Fibroblast of peridontal ligament (primary cell): ENCODE measurements at regions not wholly inside any gene's neighbourhood (a gene's known extent, or its start where the extent isn't known, plus 50 kb on each side); places are given as distances from the start of the nearest gene placed in this dataset.

Source experiments
- DNase-seq: peaks from one replicate; pipeline ENCODE4 v3.0.0-alpha.2; 2010; ENCODE audit errors: extremely low read depth

DNA sequence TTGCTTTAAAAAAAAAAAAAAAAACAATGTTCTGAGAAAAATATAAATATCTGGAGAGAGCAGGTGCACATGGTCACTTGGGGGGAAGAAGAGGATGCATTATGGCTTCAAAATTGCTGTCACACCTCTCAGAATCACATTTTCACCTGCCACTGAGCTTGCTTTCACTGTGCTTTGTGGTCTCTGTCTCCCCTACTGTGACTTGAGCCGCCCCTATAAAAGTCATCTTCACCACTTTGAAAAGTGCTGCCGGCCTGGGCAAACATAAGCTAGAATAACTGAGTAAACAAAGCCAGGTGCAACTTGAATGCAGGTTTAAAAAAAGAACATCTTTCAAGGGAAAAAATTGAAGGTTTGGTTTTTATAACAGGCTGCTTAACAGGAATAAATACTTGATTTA is 368.1 kb upstream of the GRIA1 start:
- DNase-seq = no peak

DNA sequence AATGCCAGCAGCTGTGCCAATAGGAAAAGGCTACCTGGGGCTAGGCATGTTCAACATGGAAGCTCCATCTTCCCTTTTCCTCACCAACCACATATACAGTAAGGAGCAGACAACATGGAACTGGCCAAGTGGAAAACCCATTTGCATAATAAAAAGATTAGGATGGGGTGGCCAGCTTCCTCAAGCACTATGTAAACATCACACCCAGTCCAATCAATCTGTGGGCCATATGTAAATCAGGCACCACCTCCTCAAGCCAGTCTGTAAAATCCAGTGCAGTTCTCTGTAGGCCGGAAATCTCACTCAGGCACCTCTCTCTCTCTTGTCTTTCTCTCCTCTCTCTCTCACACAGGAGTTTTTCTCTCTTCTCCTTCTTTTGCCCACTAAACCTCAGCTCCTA is 360.2 kb upstream of the GRIA1 start:
- no peak for DNase-seq

- DNase-seq = no peak
Measured at GRCh38 chr5:153135411-153135810, 355.1 kb upstream of the GRIA1 start.

GRCh38 chr5:153136910-153137614 is 353.4 kb upstream of the GRIA1 start:
- DNase-seq = no peak

- DNase-seq = peak; percentile 2
Measured at GRCh38 chr5:153147891-153148623, 342.4 kb upstream of the GRIA1 start.

GRCh38 chr5:153148624-153148976 is 341.9 kb upstream of the GRIA1 start:
- DNase-seq = no peak

DNA sequence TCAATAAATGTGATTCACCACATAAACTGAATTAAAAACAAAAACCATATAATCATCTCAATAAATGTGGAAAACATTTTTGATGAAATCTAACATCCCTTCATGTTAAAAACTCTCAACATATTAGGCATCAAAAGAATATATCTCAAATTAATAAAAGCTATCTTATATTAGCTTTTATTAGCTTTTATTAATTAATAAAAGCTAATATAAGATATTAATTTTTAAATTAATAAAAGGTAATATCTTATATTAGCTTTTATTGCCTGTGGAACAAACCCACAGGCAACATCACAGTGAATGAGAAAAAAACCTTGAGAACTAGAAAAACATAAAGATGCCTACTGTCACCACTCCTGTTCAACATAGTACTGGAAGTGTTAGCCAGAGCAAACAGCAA is 338.9 kb upstream of the GRIA1 start:
- DNase-seq = no peak

DNA sequence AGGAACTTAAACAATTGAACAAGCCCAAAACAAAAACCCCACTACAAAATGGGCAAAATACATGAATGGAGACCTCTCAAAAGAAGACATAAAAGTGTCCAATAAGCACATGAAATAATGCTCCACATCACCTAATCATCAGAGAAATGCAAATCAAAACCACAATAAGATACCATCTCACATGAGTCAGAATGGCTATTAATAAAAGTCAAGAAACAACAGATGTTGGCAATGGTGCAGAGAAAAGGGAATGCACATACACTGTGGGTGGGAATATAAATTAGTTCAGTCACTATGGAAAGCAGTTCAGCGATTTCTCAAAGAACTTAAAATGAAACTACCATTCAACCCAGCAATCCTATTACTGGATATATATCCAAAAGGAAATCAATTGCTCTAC is 337.4 kb upstream of the GRIA1 start:
- no peak for DNase-seq

DNA sequence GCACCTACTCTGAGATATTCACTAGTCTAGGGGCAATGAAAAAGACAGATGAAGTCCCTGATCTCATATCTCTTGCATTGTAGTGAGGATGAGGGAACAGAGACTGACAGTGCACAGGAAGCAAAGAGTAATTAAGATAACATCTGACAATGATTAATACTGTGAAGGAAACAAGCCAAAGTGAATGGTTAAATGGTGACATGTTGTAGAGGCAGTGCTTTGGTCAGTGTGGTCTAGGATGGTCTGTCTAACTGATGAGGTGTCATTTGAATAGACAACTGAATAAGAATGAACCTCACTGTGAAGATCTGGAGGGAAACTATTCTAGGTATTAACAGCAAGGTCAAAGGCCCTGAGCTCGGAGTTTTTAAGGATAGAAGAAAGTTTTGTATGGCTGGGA is 333.3 kb upstream of the GRIA1 start:
- DNase-seq = no peak

- no peak for DNase-seq
Measured at GRCh38 chr5:153158608-153159007, 331.9 kb upstream of the GRIA1 start.

DNA sequence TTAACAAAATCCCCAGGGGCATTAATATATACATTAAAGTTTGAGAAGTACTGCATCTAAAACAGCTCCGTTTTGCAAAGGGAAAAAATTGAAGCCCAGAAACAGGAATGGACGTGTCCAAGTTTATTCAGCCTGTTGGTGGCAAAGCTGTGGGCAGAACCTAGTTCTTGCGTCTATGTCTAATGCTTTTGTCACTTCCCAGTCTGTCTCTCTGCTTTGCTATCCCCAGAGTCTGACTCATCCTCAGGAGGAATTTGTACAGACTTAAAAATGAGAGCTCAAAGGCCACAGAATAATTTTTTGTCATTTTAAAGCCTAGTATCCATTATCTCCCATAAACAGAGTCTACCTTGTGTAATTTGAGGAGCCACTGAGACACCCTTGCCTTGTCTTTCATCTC is 330.9 kb upstream of the GRIA1 start:
- DNase-seq = peak; percentile 7

DNA sequence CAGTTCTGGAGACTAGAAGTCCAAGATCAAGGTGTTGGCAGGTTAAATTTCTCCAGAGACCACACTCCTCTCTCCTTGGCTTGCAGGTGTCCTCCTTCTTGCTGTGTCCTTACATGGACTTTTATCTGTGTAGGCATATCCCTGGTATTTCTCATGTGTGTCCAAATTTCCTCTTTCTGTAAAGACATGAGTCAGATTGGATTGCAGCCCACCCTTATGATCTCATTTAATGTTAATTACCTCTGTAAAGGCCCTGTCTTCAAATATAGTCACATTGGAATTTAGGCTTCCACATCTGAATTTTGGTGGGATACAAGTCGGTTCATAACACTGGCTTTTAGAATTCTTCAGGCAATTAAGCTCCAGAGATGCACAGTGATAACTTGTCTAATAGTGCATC is 322.2 kb upstream of the GRIA1 start:
- DNase-seq = no peak

GRCh38 chr5:153187503-153187902 is 303.0 kb upstream of the GRIA1 start:
- no peak for DNase-seq

DNA sequence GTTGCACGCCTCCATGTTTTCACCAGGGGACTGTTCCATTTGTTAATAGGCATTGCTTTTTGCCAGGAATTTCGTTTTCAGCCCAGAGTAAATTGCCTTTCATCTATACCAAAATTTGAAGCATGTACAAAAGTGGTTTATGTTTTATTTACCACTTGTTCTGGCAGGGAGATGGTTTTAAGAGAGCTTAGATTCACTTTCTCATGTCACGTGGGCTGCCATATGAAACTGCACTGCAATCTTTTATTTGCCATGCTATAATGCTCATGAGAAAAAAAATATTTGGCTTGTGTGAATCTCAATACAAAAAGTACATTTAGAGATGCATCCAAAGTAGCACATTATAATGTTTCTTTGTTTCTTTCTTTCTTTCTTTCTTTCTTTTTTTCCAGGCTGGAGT is 284.1 kb upstream of the GRIA1 start:
- no peak for DNase-seq

- DNase-seq = no peak
Measured at GRCh38 chr5:153209016-153209415, 281.5 kb upstream of the GRIA1 start.

- no peak for DNase-seq
Measured at GRCh38 chr5:153209687-153210086, 280.8 kb upstream of the GRIA1 start.

- no peak for DNase-seq
Measured at GRCh38 chr5:153211076-153211475, 279.4 kb upstream of the GRIA1 start.

GRCh38 chr5:153212471-153212870 is 278.0 kb upstream of the GRIA1 start:
- DNase-seq = no peak

GRCh38 chr5:153222936-153223335 is 267.5 kb upstream of the GRIA1 start:
- no peak for DNase-seq

GRCh38 chr5:153223376-153223775 is 267.1 kb upstream of the GRIA1 start:
- no peak for DNase-seq

DNA sequence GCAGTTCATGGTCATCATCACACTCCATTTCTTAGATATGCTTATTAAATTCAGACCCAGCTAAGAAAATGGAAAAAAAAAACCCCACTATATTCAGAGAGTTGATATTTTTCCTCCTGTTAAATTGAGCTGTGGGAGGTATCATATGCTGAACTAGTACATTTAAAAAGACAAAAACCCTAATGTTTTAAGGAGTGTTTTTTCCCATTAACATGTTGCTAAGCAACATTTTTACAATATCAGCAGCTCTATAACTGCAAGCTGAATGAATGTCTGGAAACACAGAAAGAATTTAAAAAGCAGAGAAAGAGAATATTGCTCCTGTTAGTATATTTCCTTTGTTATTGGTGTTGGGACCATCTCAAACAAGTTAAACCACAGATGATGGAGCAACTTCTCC is 265.8 kb upstream of the GRIA1 start:
- no peak for DNase-seq

DNA sequence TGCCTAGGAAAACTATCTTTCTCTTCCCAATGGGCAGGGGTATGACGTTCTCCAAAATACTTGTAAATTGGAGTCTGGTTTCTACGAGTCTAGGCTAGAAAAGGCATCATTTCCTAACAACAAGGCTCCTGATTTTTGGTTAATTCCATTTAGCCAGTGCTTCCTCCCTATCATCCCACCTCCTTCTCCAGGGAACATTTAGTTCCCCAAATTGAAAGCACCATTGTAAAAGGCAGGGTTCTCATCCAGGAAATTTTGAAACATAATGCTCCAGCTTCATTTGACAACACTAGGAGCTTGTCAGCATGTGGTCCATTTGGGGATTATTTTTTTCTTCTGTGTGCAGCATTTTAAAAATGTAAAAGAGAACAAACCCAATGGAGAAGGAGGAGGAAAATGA is 256.5 kb upstream of the GRIA1 start:
- no peak for DNase-seq

DNA sequence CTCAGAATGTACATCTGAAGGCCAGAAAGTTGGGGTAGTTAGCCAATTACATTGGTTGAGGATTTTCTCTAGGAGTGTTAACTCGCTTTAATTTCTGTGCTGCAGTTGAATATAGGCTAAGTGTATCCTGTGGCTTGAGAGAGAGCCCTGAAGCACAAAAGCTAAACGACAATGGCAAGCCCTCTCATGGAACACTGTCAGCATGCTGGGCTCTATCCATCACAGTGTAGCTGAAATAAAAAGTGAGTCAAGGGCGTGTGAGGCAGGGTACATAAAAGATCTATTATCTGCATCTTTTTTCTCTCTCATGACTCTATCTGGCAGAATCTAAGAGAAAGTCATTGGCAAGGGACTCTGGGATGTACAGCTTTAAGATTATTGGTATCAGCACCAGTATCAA is 254.2 kb upstream of the GRIA1 start:
- DNase-seq = no peak
